GM12891 (cell line): ENCODE measurements at regions not wholly inside any gene's neighbourhood (a gene's known extent, or its start where the extent isn't known, plus 50 kb on each side); places are given as distances from the start of the nearest gene placed in this dataset.

Experiments
- PAX5 ChIP-seq: IDR thresholded peaks from 2 replicates; pipeline ENCODE4 v1.6.1; 2011; ENCODE audit warnings: low read length, moderate library complexity, mild to moderate bottlenecking; ENCODE audit not compliant: insufficient read depth, severe bottlenecking
- POLR2A ChIP-seq: IDR thresholded peaks from 2 replicates; pipeline ENCODE4 v1.6.1; 2011; ENCODE audit warnings: low read depth, low read length, control low read depth
- POLR2AphosphoS5 ChIP-seq: IDR thresholded peaks from 2 replicates; pipeline ENCODE4 v1.6.1; 2011; ENCODE audit warnings: low read depth, low read length, control low read depth
- SPI1 ChIP-seq: IDR thresholded peaks from 2 replicates; pipeline ENCODE4 v1.6.1; 2011; ENCODE audit warnings: low read depth, low read length, control low read depth
- TAF1 ChIP-seq: IDR thresholded peaks from 2 replicates; pipeline ENCODE4 v1.6.1; 2011; ENCODE audit warnings: low read depth, low read length, control low read depth

- TF ChIP-seq TAF1: no peak
- TF ChIP-seq POLR2A: no peak
- TF ChIP-seq POLR2AphosphoS5: no peak
- TF ChIP-seq SPI1: no peak
- TF ChIP-seq PAX5: no peak
Measured at GRCh38 chr9:11063263-11063662, 450.5 kb upstream of the PTPRD start.
